K562 (cell line): ENCODE measurements at regions not wholly inside any gene's neighbourhood (a gene's known extent, or its start where the extent isn't known, plus 50 kb on each side); places are given as distances from the start of the nearest gene placed in this dataset.

ENCODE experiments used
- ATAC-seq: fragments of 200-7000 bp; cut with Tn5 transposase; 3 replicates; pipeline ENCODE4 v1.9.1; 2020; ENCODE audit warnings: moderate library complexity
- BruUV-seq: library from RNA; stranded (reverse); fragments of 400-500 nt; replicated peaks from 2 replicates; lab custom pipeline; 2021; lab: Mats Ljungman, UMichigan
- CTCF ChIA-PET: fragments of 300-600 bp; formaldehyde crosslinking; extraction: SDS; loops from one replicate; lab custom pipeline; 2021; ENCODE audit warnings: low intra/inter-chr PET ratio; lab: Yijun Ruan, JAX
- POLR2A ChIA-PET: fragments of 300-600, 350-650 bp; sonication (Branson Sonifier 250); formaldehyde crosslinking; extraction: SDS; loops from one replicate; lab custom pipeline; 2021; ENCODE audit warnings: antibody characterized with exemption, inconsistent platforms; lab: Yijun Ruan, JAX
- DNase-seq, 4 experiments: peaks; one replicate each; pipeline versions ENCODE4 v3.0.0 to v3.0.0-alpha.2; 2011 to 2018; ENCODE audit warnings: low spot score in 3 of 4, mixed read lengths in 3 of 4; ENCODE audit errors: extremely low read depth in 1 of 4
- FAIRE-seq: peaks from 2 replicates; lab custom pipeline; 2011; peaks lifted over from hg19 to GRCh38; lab: Jason Lieb, UNC
- H2AFZ ChIP-seq: 2 replicates; pipeline ENCODE4 v1.6.0; 2011; ENCODE audit warnings: low read depth, low read length, control low read depth, inconsistent platforms
- H3K27ac ChIP-seq: fragments of 200-600 bp; 3 replicates; pipeline ENCODE4 v1.8.0; 2011; ENCODE audit warnings: low read depth, mild to moderate bottlenecking, control low read depth, inconsistent platforms, low read length, moderate library complexity, mixed read lengths; ENCODE audit errors: extremely low read depth
- H3K27me3 ChIP-seq, 2 experiments: fragments of 300-600 bp in 1 of 2; 2 replicates in 1 of 2; 3 replicates in 1 of 2; pipeline versions ENCODE4 v1.6.0 to v1.8.0; 2011; ENCODE audit warnings: inconsistent platforms in 2 of 2, low read length in 2 of 2, mild to moderate bottlenecking in 1 of 2, mixed read lengths in 1 of 2, moderate library complexity in 1 of 2; ENCODE audit not compliant: control insufficient read depth in 2 of 2, insufficient read depth in 2 of 2
- H3K36me3 ChIP-seq: fragments of 300-600 bp; 3 replicates; pipeline ENCODE4 v1.8.0; 2011; ENCODE audit warnings: mild to moderate bottlenecking, low read length, inconsistent platforms; ENCODE audit not compliant: control insufficient read depth, insufficient read depth
- H3K4me1 ChIP-seq, 2 experiments: fragments of 200-600 bp in 1 of 2; replicated peaks in 1 of 2; 2 replicates in 1 of 2; 3 replicates in 1 of 2; pipeline versions ENCODE4 v1.5.1 to v1.8.0; 2011; ENCODE audit warnings: inconsistent platforms in 2 of 2, low read length in 2 of 2, mild to moderate bottlenecking in 1 of 2, mixed read lengths in 1 of 2, moderate library complexity in 1 of 2; ENCODE audit not compliant: control insufficient read depth in 2 of 2, insufficient read depth in 2 of 2
- H3K4me2 ChIP-seq: 2 replicates; pipeline ENCODE4 v1.6.1; 2011; ENCODE audit warnings: low read length, control low read depth, inconsistent platforms, mixed read lengths; ENCODE audit not compliant: insufficient read depth
- H3K4me3 ChIP-seq: fragments of 200-600 bp; sonication (generic), shearing (Covaris generic); 2 replicates; pipeline ENCODE4 v1.5.1; 2016; ENCODE audit warnings: control low read depth, inconsistent platforms
- H3K79me2 ChIP-seq: fragments of 200-600 bp; 3 replicates; pipeline ENCODE4 v1.8.0; 2011; ENCODE audit warnings: low read length, inconsistent platforms; ENCODE audit not compliant: control insufficient read depth, insufficient read depth
- H3K9ac ChIP-seq, 2 experiments: 2 replicates each; pipeline versions ENCODE4 v1.6.0 to v1.6.1; 2011; ENCODE audit warnings: low read depth in 2 of 2, low read length in 2 of 2, control low read depth in 1 of 2, inconsistent platforms in 1 of 2, mild to moderate bottlenecking in 1 of 2, mixed read lengths in 1 of 2; ENCODE audit not compliant: insufficient read depth in 1 of 2
- H3K9me1 ChIP-seq: one replicate; pipeline ENCODE4 v1.6.0; 2011; ENCODE audit warnings: inconsistent platforms, mild to moderate bottlenecking, low read length, moderate library complexity; ENCODE audit not compliant: control insufficient read depth, insufficient read depth
- H3K9me3 ChIP-seq: replicated peaks from 2 replicates; pipeline ENCODE4 v1.5.1; 2011; ENCODE audit warnings: low read depth, low read length, inconsistent platforms; ENCODE audit not compliant: control insufficient read depth, insufficient read depth
- H4K20me1 ChIP-seq: replicated peaks from 2 replicates; pipeline ENCODE4 v1.6.1; 2011; ENCODE audit warnings: low read length, inconsistent platforms, mixed read lengths; ENCODE audit not compliant: control insufficient read depth, insufficient read depth
- CREB1 ChIP-seq, 2 experiments: sonication (generic) in 1 of 2; formaldehyde crosslinking in 1 of 2; IDR thresholded peaks; 2 replicates each; pipeline versions ENCODE4 v1.6.1 to v1.8.0; 2012 to 2022; ENCODE audit warnings: inconsistent platforms in 1 of 2, mild to moderate bottlenecking in 1 of 2, missing genetic modification reagents in 1 of 2, moderate library complexity in 1 of 2
- E2F3 ChIP-seq: fragments of 250-450 bp; sonication (Bioruptor Pico); IDR thresholded peaks from 2 replicates; pipeline ENCODE4 v1.4.0; 2020; ENCODE audit warnings: mild to moderate bottlenecking
- ETV6 ChIP-seq, 3 experiments: fragments of 150-350 bp in 1 of 3; sonication (generic) in 1 of 3; formaldehyde crosslinking in 1 of 3; IDR thresholded peaks; 2 replicates each; pipeline versions ENCODE4 v1.6.1 to v1.8.0; 2014 to 2022; ENCODE audit warnings: borderline replicate concordance in 2 of 3, low read depth in 2 of 3, antibody characterized with exemption in 1 of 3, low read length in 1 of 3, mild to moderate bottlenecking in 1 of 3, missing genetic modification reagents in 1 of 3
- KLF10 ChIP-seq: fragments of 250-450 bp; sonication (Bioruptor Pico); IDR thresholded peaks from 2 replicates; pipeline ENCODE4 v1.6.1; 2021; ENCODE audit warnings: matching md5 sums
- NELFE ChIP-seq: IDR thresholded peaks from 2 replicates; pipeline ENCODE4 v1.6.1; 2011; ENCODE audit warnings: mild to moderate bottlenecking; ENCODE audit not compliant: insufficient read depth, insufficient read length
- PHB ChIP-seq: fragments of 250-450 bp; sonication (Bioruptor Pico); IDR thresholded peaks from 2 replicates; pipeline ENCODE4 v1.5.0; 2021
- U2AF1 ChIP-seq: fragments of 200-400 bp; formaldehyde crosslinking; optimal IDR thresholded peaks from 2 replicates; pipeline ENCODE3; 2017; ENCODE audit warnings: mild to moderate bottlenecking, low read depth, low read length, moderate library complexity
- ZBTB9 ChIP-seq: fragments of 450-650 bp; formaldehyde crosslinking; IDR thresholded peaks from 2 replicates; pipeline ENCODE4 v1.4.0; 2020; ENCODE audit warnings: mild to moderate bottlenecking, moderate library complexity
- ZFP36 ChIP-seq: fragments of 150-350 bp; IDR thresholded peaks from 2 replicates; pipeline ENCODE4 v1.6.1; 2018; ENCODE audit warnings: low read length, low read depth; ENCODE audit not compliant: partially characterized antibody
- ZNF263 ChIP-seq: sonication (generic); formaldehyde crosslinking; IDR thresholded peaks from 2 replicates; pipeline ENCODE4 v1.8.0; 2022; ENCODE audit warnings: mild to moderate bottlenecking, missing genetic modification reagents, borderline replicate concordance
- ZNF778 ChIP-seq: fragments of 450-650 bp; formaldehyde crosslinking; IDR thresholded peaks from 2 replicates; pipeline ENCODE4 v1.4.0; 2020; ENCODE audit warnings: mild to moderate bottlenecking, moderate library complexity
- WGBS: fragments of 100-300 bp; shearing (Covaris generic); methylation state at CpG from one replicate; pipeline ENCODE4 v1.1.6; 2016; ENCODE audit warnings: low coverage, mixed read lengths; ENCODE audit not compliant: insufficient coverage; ENCODE audit errors: missing lambda C conversion rate; 5-methylcytosine and 5-hydroxymethylcytosine counted together
- in situ Hi-C: fragments of 300-500 bp; cut with MboI; formaldehyde crosslinking; loops from 4 replicates; pipeline ENCODE4 v1.15.0; 2018; ENCODE audit warnings: inconsistent platforms, mixed read lengths
- intact Hi-C: fragments of 100-400 bp; cut with micrococcal nuclease; formaldehyde crosslinking; loops from 2 replicates; pipeline ENCODE4 v1.14.2; 2022
- TF ChIP-seq, protein P1 (sequence below): fragments of 250-450 bp; sonication (Bioruptor Pico); IDR thresholded peaks from 2 replicates; pipeline ENCODE4 v1.8.0; 2021; ENCODE audit warnings: mild to moderate bottlenecking, moderate library complexity

DNA sequence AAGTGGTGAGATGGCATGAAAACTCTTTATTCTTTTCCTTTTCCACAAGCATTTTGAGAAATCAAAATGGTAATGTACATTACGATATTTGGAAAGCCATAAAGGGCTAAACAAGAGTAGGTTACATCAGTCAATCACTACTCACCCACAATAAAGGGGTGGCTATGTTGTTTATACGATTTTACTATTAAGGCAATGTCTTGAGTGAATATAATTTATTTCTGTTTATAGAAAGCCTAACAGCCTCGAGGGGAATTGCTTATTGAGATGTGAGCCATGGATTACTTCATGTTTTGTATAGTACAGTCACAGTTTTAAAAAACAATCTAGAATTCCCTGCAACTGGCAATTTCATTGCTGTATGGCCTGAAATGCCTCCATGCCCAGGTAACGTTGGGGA lies 237.5 kb upstream of the RBBP8 start:
- CTCF ChIA-PET = no interaction called here
- Histone ChIP-seq H3K79me2 (no peaks in the 10 kb centered on the region), H3K27ac (no peak overlapping the region), H3K9me3 (no peaks in the 10 kb centered on the region), H3K9me1 (no peaks in the 10 kb centered on the region), H3K9ac (no peak overlapping the region), H3K4me3 (no peak overlapping the region), H3K4me1 (peaks cover 0 to 4% of the 10 kb centered on the region in 2 experiments; a peak in 1 of 5 replicates)
- intact Hi-C loops = no loop called here
- FAIRE-seq = no peak
- in situ Hi-C loops = no loop called here
- no peak for TF ChIP-seq ZFP36
- TF ChIP-seq ZNF778 (CRISPR knock-in tag) = no peak
- no peak for TF ChIP-seq PHB
- no peak for TF ChIP-seq KLF10 (CRISPR knock-in tag)
- TF ChIP-seq ZBTB9 = no peak
- TF ChIP-seq U2AF1 = no peak
- no peak for TF ChIP-seq CREB1 (IDR thresholded peaks at IDR 0.05)
- no peak for TF ChIP-seq CREB1 (CRISPR knock-in tag; IDR thresholded peaks at IDR 0.05)
- no peak for TF ChIP-seq E2F3 (CRISPR knock-in tag)
- TF ChIP-seq ETV6 (IDR thresholded peaks at IDR 0.05; ENCODE audit: borderline replicate concordance in 1 of 2, low read depth in 2 of 2, low read length in 1 of 2) = no peak
- TF ChIP-seq ETV6 (CRISPR knock-in tag; IDR thresholded peaks at IDR 0.05; ENCODE audit: borderline replicate concordance) = no peak
- TF ChIP-seq, protein P1, sequence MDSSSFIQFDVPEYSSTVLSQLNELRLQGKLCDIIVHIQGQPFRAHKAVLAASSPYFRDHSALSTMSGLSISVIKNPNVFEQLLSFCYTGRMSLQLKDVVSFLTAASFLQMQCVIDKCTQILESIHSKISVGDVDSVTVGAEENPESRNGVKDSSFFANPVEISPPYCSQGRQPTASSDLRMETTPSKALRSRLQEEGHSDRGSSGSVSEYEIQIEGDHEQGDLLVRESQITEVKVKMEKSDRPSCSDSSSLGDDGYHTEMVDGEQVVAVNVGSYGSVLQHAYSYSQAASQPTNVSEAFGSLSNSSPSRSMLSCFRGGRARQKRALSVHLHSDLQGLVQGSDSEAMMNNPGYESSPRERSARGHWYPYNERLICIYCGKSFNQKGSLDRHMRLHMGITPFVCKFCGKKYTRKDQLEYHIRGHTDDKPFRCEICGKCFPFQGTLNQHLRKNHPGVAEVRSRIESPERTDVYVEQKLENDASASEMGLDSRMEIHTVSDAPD (CRISPR knock-in tag) = no peak
- TF ChIP-seq NELFE = no peak
- no peak for TF ChIP-seq ZNF263 (CRISPR knock-in tag)
- TF ChIP-seq, all 486 proteins: peak for 0
- BruUV-seq = no TSS peak
- no peak for DNase-seq
- WGBS = 0% methylated on average over 4 of the region's 4 CpGs
- Histone ChIP-seq H2AFZ (no peak overlapping the region), H4K20me1 (no peaks in the 10 kb centered on the region), H3K36me3 (no peaks in the 10 kb centered on the region), H3K27me3 (peaks cover 5 to 10% of the 10 kb centered on the region in 2 experiments; a peak in 3 of 5 replicates), H3K4me2 (no peak overlapping the region)
- POLR2A ChIA-PET = no interaction called here
- ATAC-seq = no peak
